ENCODE measurements at regions not wholly inside any gene's neighbourhood (a gene's known extent, or its start where the extent isn't known, plus 50 kb on each side); places are given as distances from the start of the nearest gene placed in this dataset.

DNA sequence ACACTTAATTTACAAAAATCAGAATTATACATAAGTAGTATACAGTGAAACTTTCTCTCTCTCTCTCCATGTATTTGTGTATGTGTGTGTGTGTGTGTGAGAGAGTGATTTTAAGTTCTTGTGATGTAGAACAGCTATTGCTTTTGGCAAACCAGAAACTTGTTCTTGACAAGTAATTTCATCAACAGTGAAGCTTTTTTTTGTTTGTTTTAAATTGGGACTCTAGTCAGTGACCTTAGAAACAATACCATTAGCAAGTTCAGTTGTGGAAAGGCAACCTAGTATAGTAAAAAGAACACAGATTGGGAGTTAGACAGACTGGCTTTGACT, 319.1 kb downstream of the PTEN start:
- in situ Hi-C loops (cut with MboI): no loop called here
- H3K9ac ChIP-seq (ENCODE audit: control insufficient read depth, insufficient read depth, low read length): no peak overlapping the region
- BruUV-seq (replicated peaks): no TSS peak
- H3K4me1 ChIP-seq (ENCODE audit: control insufficient read depth, insufficient read depth, low read length): no peaks in the 10 kb centered on the region
- DNase-seq (ENCODE audit: low read depth, low spot score) (no peak), ATAC-seq (peak; percentile 28), FAIRE-seq (peak; percentile 44)
- intact Hi-C loops (cut with micrococcal nuclease; ENCODE audit: unreplicated experiment): no loop called here
- H4K20me1 ChIP-seq (ENCODE audit: control insufficient read depth, insufficient read depth): no peaks in the 10 kb centered on the region
- H3K4me2 ChIP-seq (ENCODE audit: control insufficient read depth, insufficient read depth): no peak overlapping the region
- no peak overlapping the region for H3K27ac ChIP-seq (ENCODE audit: control insufficient read depth, insufficient read depth)
- no peaks in the 10 kb centered on the region for H3K79me2 ChIP-seq (ENCODE audit: control insufficient read depth, insufficient read depth, low read length)
- POLR2A ChIA-PET: no interaction called here
- H3K9me3 ChIP-seq (replicated peaks; ENCODE audit: control insufficient read depth, insufficient read depth, low read length): no peaks in the 10 kb centered on the region; the same call in 2 of the 3 replicates
- H3K36me3 ChIP-seq (ENCODE audit: control insufficient read depth in 2 of 2, insufficient read depth in 2 of 2, low read length in 1 of 2): no peaks in the 10 kb centered on the region
- no peaks in the 10 kb centered on the region for H3K27me3 ChIP-seq (replicated peaks in 1 of 2; ENCODE audit: control insufficient read depth in 2 of 2, insufficient read depth in 2 of 2, low read length in 1 of 2)
- SMC1A ChIA-PET (ENCODE audit: uncharacterized antibody, unreplicated experiment): interaction anchor here (0.6 to 2.8 kb wide), 11 partner anchors 12 to 1733 kb away, joined by 3 to 11 read pairs (median 4); no protein-coding TSS in a partner anchor
- RAD21 ChIA-PET (ENCODE audit: unreplicated experiment): interaction anchor here (1.2 kb wide), 1 partner anchor 204 kb away, joined by 4 read pairs; no protein-coding TSS in a partner anchor
- TF ChIP-seq, protein P1, sequence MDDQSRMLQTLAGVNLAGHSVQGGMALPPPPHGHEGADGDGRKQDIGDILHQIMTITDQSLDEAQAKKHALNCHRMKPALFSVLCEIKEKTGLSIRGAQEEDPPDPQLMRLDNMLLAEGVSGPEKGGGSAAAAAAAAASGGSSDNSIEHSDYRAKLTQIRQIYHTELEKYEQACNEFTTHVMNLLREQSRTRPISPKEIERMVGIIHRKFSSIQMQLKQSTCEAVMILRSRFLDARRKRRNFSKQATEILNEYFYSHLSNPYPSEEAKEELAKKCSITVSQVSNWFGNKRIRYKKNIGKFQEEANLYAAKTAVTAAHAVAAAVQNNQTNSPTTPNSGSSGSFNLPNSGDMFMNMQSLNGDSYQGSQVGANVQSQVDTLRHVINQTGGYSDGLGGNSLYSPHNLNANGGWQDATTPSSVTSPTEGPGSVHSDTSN (IDR thresholded peaks at IDR 0.05; ENCODE audit: insufficient replicate concordance, low read depth, low read length): no peak
- TF ChIP-seq BRCA1 (IDR thresholded peaks at IDR 0.05; ENCODE audit: low read depth, low read length) (no peak), CREM (IDR thresholded peaks at IDR 0.05; ENCODE audit: low read depth) (0 out of 2 replicates have a peak, but pooled peaks have one; percentile 7), ZBED1 (IDR thresholded peaks at IDR 0.05; ENCODE audit: borderline replicate concordance) (0 out of 2 replicates have a peak, but pooled peaks have one; percentile 39)
- no peak overlapping the region for H2AFZ ChIP-seq (ENCODE audit: control insufficient read depth, low read depth, low read length)
- CTCF ChIA-PET: interaction anchor here (0.6 to 2.0 kb wide), 5 partner anchors 12 to 370 kb away, joined by 3 to 5 read pairs (median 3); no protein-coding TSS in a partner anchor
- H3K4me3 ChIP-seq: no peak overlapping the region

DNA sequence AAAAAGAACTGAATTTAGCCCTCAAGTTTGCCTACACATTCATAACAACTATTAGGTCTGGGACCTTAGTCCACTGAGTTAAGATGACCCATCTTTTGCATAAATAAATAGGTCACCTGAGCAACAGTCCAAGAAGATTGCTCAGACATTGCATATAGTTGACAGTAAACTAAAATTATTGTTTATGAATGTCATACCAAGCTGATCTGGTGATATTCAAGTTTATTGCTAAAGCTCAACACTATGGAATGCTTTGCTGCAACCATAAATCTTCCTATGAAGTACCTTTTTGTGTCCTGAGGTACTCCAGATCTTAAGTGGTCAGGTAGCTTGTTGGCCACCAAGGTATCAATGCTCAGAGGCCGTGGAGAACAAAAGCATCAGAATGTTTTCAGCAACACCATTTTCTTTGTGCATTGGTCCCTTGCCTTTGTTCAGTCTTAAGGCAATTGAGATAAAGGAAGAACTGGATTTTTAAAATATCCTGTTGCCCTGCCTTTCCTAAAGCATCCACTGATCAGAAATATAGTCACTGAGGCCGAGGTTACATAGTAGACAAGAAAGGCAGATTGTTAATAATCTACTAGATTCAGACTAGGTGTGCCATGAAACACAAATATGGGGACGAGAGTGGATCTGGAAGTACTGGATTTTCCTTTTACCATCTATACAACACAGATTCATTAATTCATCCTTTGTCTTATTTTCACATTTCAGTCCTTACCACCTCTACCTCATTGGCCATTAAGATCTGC, 321.3 kb downstream of the PTEN start:
- DNase-seq (ENCODE audit: low read depth, low spot score) (no peak), FAIRE-seq (no peak), ATAC-seq (no peak)
- in situ Hi-C loops (cut with MboI): no loop called here
- POLR2A ChIA-PET: no interaction called here
- CTCF ChIA-PET: interaction anchor here (1.2 to 2.0 kb wide), 3 partner anchors 14 to 205 kb away, joined by 3 to 4 read pairs (median 4); no protein-coding TSS in a partner anchor
- no peak overlapping the region for H2AFZ ChIP-seq (ENCODE audit: control insufficient read depth, low read depth, low read length)
- WGBS (ENCODE audit: insufficient coverage, insufficient replicate concordance, low lambda C conversion rate, missing lambda C conversion rate): 69% methylated on average over 3 of the region's 3 CpGs
- TF ChIP-seq JUND (IDR thresholded peaks at IDR 0.05; ENCODE audit: low read depth, low read length): no peak
- TF ChIP-seq IRF4 (IDR thresholded peaks at IDR 0.05; ENCODE audit: low read depth, low read length): no peak
- TF ChIP-seq, protein P2, sequence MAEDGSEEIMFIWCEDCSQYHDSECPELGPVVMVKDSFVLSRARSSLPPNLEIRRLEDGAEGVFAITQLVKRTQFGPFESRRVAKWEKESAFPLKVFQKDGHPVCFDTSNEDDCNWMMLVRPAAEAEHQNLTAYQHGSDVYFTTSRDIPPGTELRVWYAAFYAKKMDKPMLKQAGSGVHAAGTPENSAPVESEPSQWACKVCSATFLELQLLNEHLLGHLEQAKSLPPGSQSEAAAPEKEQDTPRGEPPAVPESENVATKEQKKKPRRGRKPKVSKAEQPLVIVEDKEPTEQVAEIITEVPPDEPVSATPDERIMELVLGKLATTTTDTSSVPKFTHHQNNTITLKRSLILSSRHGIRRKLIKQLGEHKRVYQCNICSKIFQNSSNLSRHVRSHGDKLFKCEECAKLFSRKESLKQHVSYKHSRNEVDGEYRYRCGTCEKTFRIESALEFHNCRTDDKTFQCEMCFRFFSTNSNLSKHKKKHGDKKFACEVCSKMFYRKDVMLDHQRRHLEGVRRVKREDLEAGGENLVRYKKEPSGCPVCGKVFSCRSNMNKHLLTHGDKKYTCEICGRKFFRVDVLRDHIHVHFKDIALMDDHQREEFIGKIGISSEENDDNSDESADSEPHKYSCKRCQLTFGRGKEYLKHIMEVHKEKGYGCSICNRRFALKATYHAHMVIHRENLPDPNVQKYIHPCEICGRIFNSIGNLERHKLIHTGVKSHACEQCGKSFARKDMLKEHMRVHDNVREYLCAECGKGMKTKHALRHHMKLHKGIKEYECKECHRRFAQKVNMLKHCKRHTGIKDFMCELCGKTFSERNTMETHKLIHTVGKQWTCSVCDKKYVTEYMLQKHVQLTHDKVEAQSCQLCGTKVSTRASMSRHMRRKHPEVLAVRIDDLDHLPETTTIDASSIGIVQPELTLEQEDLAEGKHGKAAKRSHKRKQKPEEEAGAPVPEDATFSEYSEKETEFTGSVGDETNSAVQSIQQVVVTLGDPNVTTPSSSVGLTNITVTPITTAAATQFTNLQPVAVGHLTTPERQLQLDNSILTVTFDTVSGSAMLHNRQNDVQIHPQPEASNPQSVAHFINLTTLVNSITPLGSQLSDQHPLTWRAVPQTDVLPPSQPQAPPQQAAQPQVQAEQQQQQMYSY (CRISPR knock-in tag; IDR thresholded peaks at IDR 0.05): no peak
- no peak for TF ChIP-seq CHD4 (IDR thresholded peaks at IDR 0.05)
- TF ChIP-seq ZNF24 (IDR thresholded peaks at IDR 0.05): no peak
- no peak for TF ChIP-seq LARP7 (IDR thresholded peaks at IDR 0.05)
- H4K20me1 ChIP-seq (ENCODE audit: control insufficient read depth, insufficient read depth): no peaks in the 10 kb centered on the region
- RAD21 ChIA-PET (ENCODE audit: unreplicated experiment): interaction anchor here (1.4 kb wide), 1 partner anchor 204 kb away, joined by 4 read pairs; no protein-coding TSS in a partner anchor
- H3K4me3 ChIP-seq: no peak overlapping the region
- BruUV-seq (replicated peaks): no TSS peak
- SMC1A ChIA-PET (ENCODE audit: uncharacterized antibody, unreplicated experiment): interaction anchor here (0.7 to 2.9 kb wide), 5 partner anchors 10 to 317 kb away, joined by 3 to 8 read pairs (median 3); no protein-coding TSS in a partner anchor
- H3K9me3 ChIP-seq (replicated peaks; ENCODE audit: control insufficient read depth, insufficient read depth, low read length): no peaks in the 10 kb centered on the region
- no peaks in the 10 kb centered on the region for H3K4me1 ChIP-seq (ENCODE audit: control insufficient read depth, insufficient read depth, low read length)
- no peaks in the 10 kb centered on the region for H3K36me3 ChIP-seq (ENCODE audit: control insufficient read depth in 2 of 2, insufficient read depth in 2 of 2, low read length in 1 of 2)
- H3K79me2 ChIP-seq (ENCODE audit: control insufficient read depth, insufficient read depth, low read length): no peaks in the 10 kb centered on the region
- no peak overlapping the region for H3K4me2 ChIP-seq (ENCODE audit: control insufficient read depth, insufficient read depth)
- no peak overlapping the region for H3K9ac ChIP-seq (ENCODE audit: control insufficient read depth, insufficient read depth, low read length)
- H3K27me3 ChIP-seq (replicated peaks in 1 of 2; ENCODE audit: control insufficient read depth in 2 of 2, insufficient read depth in 2 of 2, low read length in 1 of 2): no peaks in the 10 kb centered on the region
- intact Hi-C loops (cut with micrococcal nuclease; ENCODE audit: unreplicated experiment): no loop called here
- no peak overlapping the region for H3K27ac ChIP-seq (ENCODE audit: control insufficient read depth, insufficient read depth)

Data from GM12878 (cell line).